K562 (cell line): ENCODE measurements at regions not wholly inside any gene's neighbourhood (a gene's known extent, or its start where the extent isn't known, plus 50 kb on each side); places are given as distances from the start of the nearest gene placed in this dataset.

Source experiments
- KAT7 ChIP-seq: sonication (generic); formaldehyde crosslinking; IDR thresholded peaks from 2 replicates; pipeline ENCODE4 v1.8.0; 2022; ENCODE audit warnings: missing genetic modification reagents, mild to moderate bottlenecking, borderline replicate concordance
- PRPF4 ChIP-seq: fragments of 200-400 bp; formaldehyde crosslinking; IDR thresholded peaks from one replicate; pipeline ENCODE4 v1.6.1; 2017; ENCODE audit warnings: low read length, low read depth, mild to moderate bottlenecking; ENCODE audit not compliant: insufficient read depth, poor library complexity, severe bottlenecking
- TRIM28 ChIP-seq: fragments of 450-650 bp; IDR thresholded peaks from 2 replicates; pipeline ENCODE4 v1.6.1; 2017
- ZBED1 ChIP-seq: IDR thresholded peaks from 2 replicates; pipeline ENCODE4 v1.6.1; 2014
- ZNF274 ChIP-seq: IDR thresholded peaks from 2 replicates; pipeline ENCODE4 v1.6.1; 2011; ENCODE audit warnings: low read depth, mild to moderate bottlenecking, low read length, moderate library complexity, borderline replicate concordance
- ZNF766 ChIP-seq: fragments of 200-800 bp; sonication (Bioruptor generic); conservative IDR thresholded peaks from 2 replicates; pipeline ENCODE4 v1.6.1; 2016; ENCODE audit warnings: missing genetic modification characterization, missing compliant biosample characterization
- TF ChIP-seq, protein P1 (sequence below): sonication (generic); formaldehyde crosslinking; IDR thresholded peaks from 2 replicates; pipeline ENCODE4 v1.8.1; 2023; ENCODE audit warnings: mild to moderate bottlenecking, missing genetic modification reagents
- TF ChIP-seq, protein P2 (sequence below): sonication (generic); formaldehyde crosslinking; IDR thresholded peaks from 2 replicates; pipeline ENCODE4 v1.8.1; 2022; ENCODE audit warnings: missing genetic modification reagents
- TF ChIP-seq, protein P3 (sequence below): fragments of 450-650 bp; IDR thresholded peaks from 2 replicates; pipeline ENCODE4 v1.6.1; 2016
- TF ChIP-seq, protein P4 (sequence below): fragments of 250-450 bp; sonication (Bioruptor Pico); IDR thresholded peaks from 2 replicates; pipeline ENCODE4 v1.8.0; 2022; ENCODE audit warnings: moderate library complexity, mild to moderate bottlenecking, inconsistent platforms
- TF ChIP-seq, protein P5 (sequence below): fragments of 250-450 bp; sonication (Bioruptor Pico); IDR thresholded peaks from 2 replicates; pipeline ENCODE4 v1.8.0; 2022; ENCODE audit warnings: moderate library complexity, mild to moderate bottlenecking, inconsistent platforms
- TF ChIP-seq, protein P6 (sequence below), 2 experiments: fragments of 200-800 bp in 1 of 2; sonication (Bioruptor generic) in 1 of 2; sonication (generic) in 1 of 2; formaldehyde crosslinking in 1 of 2; IDR thresholded peaks in 1 of 2; conservative IDR thresholded peaks in 1 of 2; 2 replicates each; pipeline versions ENCODE4 v1.5.0 to v1.6.1; 2016 to 2020; ENCODE audit warnings: missing compliant biosample characterization in 1 of 2, missing genetic modification characterization in 1 of 2, missing genetic modification reagents in 1 of 2
- TF ChIP-seq, protein P7 (sequence below): IDR thresholded peaks from 2 replicates; pipeline ENCODE4 v1.6.1; 2016; ENCODE audit warnings: missing genetic modification characterization, missing compliant biosample characterization
- TF ChIP-seq, protein P8 (sequence below): sonication (generic); formaldehyde crosslinking; IDR thresholded peaks from 2 replicates; pipeline ENCODE4 v1.8.1; 2023; ENCODE audit warnings: mild to moderate bottlenecking, missing genetic modification reagents

DNA sequence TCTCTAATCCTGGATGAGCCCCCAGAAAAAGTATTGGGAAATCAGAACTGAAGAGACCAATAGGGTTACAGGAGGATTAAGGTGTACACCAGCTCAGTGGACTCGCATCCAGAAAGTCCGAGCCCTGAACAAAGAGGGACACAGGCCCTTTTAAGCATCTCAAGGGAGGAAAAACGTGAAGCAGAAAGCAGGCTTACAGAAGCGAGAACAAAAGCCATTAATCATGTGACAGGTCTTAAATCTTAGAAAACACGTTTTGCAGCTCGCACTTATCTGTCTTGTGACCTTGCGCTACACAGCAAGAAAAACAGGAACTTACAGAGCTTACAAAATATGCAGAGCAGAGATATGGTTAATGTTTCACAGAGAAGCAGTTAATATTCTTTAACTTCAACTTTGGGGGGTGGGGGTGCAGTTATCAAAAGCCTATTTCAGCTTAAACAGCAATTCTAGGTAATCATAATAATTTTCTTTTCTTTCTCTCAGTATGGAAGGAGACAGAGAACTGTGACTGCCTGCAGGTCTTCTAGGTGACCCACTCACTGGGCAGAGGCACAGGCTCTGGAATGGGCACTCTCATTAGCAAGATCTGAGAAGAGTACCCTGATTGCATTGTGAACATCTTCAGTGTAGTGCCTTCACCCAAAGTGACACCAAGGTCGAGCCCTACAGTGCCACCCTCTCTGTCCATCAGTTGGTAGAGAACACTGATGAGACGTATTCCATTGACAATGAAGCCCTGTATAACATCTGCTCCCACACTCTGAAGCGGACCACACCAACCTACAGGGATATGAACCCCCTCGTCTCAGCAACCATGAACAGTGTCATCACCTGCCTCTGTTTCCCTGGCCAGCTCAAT, 65.0 kb upstream of the MOCS1 start (continued):
- TF ChIP-seq, protein P1, sequence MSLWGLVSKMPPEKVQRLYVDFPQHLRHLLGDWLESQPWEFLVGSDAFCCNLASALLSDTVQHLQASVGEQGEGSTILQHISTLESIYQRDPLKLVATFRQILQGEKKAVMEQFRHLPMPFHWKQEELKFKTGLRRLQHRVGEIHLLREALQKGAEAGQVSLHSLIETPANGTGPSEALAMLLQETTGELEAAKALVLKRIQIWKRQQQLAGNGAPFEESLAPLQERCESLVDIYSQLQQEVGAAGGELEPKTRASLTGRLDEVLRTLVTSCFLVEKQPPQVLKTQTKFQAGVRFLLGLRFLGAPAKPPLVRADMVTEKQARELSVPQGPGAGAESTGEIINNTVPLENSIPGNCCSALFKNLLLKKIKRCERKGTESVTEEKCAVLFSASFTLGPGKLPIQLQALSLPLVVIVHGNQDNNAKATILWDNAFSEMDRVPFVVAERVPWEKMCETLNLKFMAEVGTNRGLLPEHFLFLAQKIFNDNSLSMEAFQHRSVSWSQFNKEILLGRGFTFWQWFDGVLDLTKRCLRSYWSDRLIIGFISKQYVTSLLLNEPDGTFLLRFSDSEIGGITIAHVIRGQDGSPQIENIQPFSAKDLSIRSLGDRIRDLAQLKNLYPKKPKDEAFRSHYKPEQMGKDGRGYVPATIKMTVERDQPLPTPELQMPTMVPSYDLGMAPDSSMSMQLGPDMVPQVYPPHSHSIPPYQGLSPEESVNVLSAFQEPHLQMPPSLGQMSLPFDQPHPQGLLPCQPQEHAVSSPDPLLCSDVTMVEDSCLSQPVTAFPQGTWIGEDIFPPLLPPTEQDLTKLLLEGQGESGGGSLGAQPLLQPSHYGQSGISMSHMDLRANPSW (CRISPR knock-in tag), result no peak
- TF ChIP-seq, protein P2, sequence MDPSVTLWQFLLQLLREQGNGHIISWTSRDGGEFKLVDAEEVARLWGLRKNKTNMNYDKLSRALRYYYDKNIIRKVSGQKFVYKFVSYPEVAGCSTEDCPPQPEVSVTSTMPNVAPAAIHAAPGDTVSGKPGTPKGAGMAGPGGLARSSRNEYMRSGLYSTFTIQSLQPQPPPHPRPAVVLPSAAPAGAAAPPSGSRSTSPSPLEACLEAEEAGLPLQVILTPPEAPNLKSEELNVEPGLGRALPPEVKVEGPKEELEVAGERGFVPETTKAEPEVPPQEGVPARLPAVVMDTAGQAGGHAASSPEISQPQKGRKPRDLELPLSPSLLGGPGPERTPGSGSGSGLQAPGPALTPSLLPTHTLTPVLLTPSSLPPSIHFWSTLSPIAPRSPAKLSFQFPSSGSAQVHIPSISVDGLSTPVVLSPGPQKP (CRISPR knock-in tag), result no peak
- TF ChIP-seq PRPF4 (no peak), TRIM28 (peak; percentile 96), ZNF766 (CRISPR knock-in tag) (peak; percentile 64), ZNF274 (no peak), KAT7 (no peak), ZBED1 (no peak)
- TF ChIP-seq, protein P3, sequence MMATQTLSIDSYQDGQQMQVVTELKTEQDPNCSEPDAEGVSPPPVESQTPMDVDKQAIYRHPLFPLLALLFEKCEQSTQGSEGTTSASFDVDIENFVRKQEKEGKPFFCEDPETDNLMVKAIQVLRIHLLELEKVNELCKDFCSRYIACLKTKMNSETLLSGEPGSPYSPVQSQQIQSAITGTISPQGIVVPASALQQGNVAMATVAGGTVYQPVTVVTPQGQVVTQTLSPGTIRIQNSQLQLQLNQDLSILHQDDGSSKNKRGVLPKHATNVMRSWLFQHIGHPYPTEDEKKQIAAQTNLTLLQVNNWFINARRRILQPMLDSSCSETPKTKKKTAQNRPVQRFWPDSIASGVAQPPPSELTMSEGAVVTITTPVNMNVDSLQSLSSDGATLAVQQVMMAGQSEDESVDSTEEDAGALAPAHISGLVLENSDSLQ, result peak; percentile 97
- TF ChIP-seq, protein P4, sequence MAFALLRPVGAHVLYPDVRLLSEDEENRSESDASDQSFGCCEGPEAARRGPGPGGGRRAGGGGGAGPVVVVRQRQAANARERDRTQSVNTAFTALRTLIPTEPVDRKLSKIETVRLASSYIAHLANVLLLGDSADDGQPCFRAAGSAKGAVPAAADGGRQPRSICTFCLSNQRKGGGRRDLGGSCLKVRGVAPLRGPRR, result 0 out of 2 replicates have a peak, but pooled peaks have one; percentile 77
- TF ChIP-seq, protein P5, sequence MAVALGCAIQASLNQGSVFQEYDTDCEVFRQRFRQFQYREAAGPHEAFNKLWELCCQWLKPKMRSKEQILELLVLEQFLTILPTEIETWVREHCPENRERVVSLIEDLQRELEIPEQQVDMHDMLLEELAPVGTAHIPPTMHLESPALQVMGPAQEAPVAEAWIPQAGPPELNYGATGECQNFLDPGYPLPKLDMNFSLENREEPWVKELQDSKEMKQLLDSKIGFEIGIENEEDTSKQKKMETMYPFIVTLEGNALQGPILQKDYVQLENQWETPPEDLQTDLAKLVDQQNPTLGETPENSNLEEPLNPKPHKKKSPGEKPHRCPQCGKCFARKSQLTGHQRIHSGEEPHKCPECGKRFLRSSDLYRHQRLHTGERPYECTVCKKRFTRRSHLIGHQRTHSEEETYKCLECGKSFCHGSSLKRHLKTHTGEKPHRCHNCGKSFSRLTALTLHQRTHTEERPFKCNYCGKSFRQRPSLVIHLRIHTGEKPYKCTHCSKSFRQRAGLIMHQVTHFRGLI (CRISPR knock-in tag), result peak; percentile 84
- TF ChIP-seq, protein P6, sequence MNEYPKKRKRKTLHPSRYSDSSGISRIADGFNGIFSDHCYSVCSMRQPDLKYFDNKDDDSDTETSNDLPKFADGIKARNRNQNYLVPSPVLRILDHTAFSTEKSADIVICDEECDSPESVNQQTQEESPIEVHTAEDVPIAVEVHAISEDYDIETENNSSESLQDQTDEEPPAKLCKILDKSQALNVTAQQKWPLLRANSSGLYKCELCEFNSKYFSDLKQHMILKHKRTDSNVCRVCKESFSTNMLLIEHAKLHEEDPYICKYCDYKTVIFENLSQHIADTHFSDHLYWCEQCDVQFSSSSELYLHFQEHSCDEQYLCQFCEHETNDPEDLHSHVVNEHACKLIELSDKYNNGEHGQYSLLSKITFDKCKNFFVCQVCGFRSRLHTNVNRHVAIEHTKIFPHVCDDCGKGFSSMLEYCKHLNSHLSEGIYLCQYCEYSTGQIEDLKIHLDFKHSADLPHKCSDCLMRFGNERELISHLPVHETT (CRISPR knock-in tag; conservative IDR thresholded peaks at IDR 0.05 in 1 of 2, IDR thresholded peaks at IDR 0.05 in 1 of 2), result peak in 1 of 2 experiments; percentile 83; a peak in 2 of 4 replicates
- TF ChIP-seq, protein P7, sequence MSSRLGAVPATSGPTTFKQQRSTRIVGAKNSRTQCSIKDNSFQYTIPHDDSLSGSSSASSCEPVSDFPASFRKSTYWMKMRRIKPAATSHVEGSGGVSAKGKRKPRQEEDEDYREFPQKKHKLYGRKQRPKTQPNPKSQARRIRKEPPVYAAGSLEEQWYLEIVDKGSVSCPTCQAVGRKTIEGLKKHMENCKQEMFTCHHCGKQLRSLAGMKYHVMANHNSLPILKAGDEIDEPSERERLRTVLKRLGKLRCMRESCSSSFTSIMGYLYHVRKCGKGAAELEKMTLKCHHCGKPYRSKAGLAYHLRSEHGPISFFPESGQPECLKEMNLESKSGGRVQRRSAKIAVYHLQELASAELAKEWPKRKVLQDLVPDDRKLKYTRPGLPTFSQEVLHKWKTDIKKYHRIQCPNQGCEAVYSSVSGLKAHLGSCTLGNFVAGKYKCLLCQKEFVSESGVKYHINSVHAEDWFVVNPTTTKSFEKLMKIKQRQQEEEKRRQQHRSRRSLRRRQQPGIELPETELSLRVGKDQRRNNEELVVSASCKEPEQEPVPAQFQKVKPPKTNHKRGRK (tag), result no peak
- TF ChIP-seq, protein P8, sequence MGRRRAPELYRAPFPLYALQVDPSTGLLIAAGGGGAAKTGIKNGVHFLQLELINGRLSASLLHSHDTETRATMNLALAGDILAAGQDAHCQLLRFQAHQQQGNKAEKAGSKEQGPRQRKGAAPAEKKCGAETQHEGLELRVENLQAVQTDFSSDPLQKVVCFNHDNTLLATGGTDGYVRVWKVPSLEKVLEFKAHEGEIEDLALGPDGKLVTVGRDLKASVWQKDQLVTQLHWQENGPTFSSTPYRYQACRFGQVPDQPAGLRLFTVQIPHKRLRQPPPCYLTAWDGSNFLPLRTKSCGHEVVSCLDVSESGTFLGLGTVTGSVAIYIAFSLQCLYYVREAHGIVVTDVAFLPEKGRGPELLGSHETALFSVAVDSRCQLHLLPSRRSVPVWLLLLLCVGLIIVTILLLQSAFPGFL (CRISPR knock-in tag), result no peak
